Lower leg skin (tissue), 3 donors: ENCODE measurements at regions not wholly inside any gene's neighbourhood (a gene's known extent, or its start where the extent isn't known, plus 50 kb on each side); places are given as distances from the start of the nearest gene placed in this dataset.

Experiments
- POLR2A ChIP-seq, 2 donors: fragments of 450-650 bp; IDR thresholded peaks; one replicate each; pipeline ENCODE4 v1.6.1; 2016 to 2017; ENCODE audit warnings: antibody characterized with exemption in 2 of 2, mild to moderate bottlenecking in 1 of 2, moderate library complexity in 1 of 2
- TF ChIP-seq, protein P1 (sequence below), 3 donors: fragments of 450-650 bp; IDR thresholded peaks; one replicate each; pipeline ENCODE4 v1.5.1; 2016; ENCODE audit warnings: antibody characterized with exemption in 3 of 3, mild to moderate bottlenecking in 3 of 3, moderate library complexity in 2 of 3

DNA sequence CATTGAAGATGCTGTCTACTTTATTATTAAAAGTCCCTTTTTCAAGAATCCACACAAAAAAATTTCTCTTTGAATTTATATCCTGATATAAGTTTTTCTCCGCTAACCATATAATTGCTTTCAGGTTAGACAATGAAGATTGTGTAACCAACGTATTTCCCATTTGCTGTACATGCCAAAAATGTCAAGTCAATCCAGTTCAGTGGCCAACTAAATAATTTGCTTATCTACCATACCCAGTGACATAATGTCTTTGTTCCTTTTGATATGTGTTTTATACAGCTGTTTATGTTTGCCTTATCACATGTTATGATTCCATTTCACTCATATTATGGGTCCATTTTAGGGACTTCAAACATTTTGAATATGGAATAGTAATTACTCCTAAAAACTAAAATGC, 349.9 kb downstream of the EFNA5 start:
- TF ChIP-seq, protein P1, sequence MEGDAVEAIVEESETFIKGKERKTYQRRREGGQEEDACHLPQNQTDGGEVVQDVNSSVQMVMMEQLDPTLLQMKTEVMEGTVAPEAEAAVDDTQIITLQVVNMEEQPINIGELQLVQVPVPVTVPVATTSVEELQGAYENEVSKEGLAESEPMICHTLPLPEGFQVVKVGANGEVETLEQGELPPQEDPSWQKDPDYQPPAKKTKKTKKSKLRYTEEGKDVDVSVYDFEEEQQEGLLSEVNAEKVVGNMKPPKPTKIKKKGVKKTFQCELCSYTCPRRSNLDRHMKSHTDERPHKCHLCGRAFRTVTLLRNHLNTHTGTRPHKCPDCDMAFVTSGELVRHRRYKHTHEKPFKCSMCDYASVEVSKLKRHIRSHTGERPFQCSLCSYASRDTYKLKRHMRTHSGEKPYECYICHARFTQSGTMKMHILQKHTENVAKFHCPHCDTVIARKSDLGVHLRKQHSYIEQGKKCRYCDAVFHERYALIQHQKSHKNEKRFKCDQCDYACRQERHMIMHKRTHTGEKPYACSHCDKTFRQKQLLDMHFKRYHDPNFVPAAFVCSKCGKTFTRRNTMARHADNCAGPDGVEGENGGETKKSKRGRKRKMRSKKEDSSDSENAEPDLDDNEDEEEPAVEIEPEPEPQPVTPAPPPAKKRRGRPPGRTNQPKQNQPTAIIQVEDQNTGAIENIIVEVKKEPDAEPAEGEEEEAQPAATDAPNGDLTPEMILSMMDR (IDR thresholded peaks at IDR 0.05), result no peak
- TF ChIP-seq POLR2A (IDR thresholded peaks at IDR 0.05), result no peak
